Keratinocyte (primary cell): ENCODE measurements at regions not wholly inside any gene's neighbourhood (a gene's known extent, or its start where the extent isn't known, plus 50 kb on each side); places are given as distances from the start of the nearest gene placed in this dataset.

Experiments used
- DNase-seq: peaks from one replicate; pipeline ENCODE4 v3.0.0-alpha.2; 2011; ENCODE audit warnings: low read depth, missing footprints, low spot score
- FAIRE-seq: peaks from 2 replicates; lab custom pipeline; 2011; peaks lifted over from hg19 to GRCh38; lab: Jason Lieb, UNC
- H2AFZ ChIP-seq: 2 replicates; pipeline ENCODE4 v1.6.0; 2012; ENCODE audit warnings: low read length, control low read depth, inconsistent platforms; ENCODE audit not compliant: control insufficient read depth
- H3K27ac ChIP-seq: 2 replicates; pipeline ENCODE4 v1.5.1; 2011; ENCODE audit warnings: low read length; ENCODE audit not compliant: control insufficient read depth, insufficient read depth
- H3K27me3 ChIP-seq: 3 replicates; pipeline ENCODE4 v1.6.0; 2011; ENCODE audit warnings: low read length; ENCODE audit not compliant: control insufficient read depth, insufficient read depth; ENCODE audit errors: extremely low read depth
- H3K36me3 ChIP-seq, 2 experiments: 2 replicates in 1 of 2; 3 replicates in 1 of 2; pipeline ENCODE4 v1.5.1; 2011; ENCODE audit warnings: low read length in 2 of 2, mild to moderate bottlenecking in 1 of 2; ENCODE audit not compliant: control insufficient read depth in 2 of 2, insufficient read depth in 2 of 2; ENCODE audit errors: extremely low read depth in 1 of 2
- H3K4me1 ChIP-seq: 3 replicates; pipeline ENCODE4 v1.5.1; 2011; ENCODE audit warnings: low read length; ENCODE audit not compliant: control insufficient read depth, insufficient read depth; ENCODE audit errors: extremely low read depth
- H3K4me2 ChIP-seq: 3 replicates; pipeline ENCODE4 v1.6.0; 2011; ENCODE audit warnings: low read depth, low read length; ENCODE audit not compliant: control insufficient read depth, insufficient read depth; ENCODE audit errors: extremely low read depth
- H3K4me3 ChIP-seq, 3 experiments: fragments of 200-600 bp in 1 of 3; sonication (generic) in 1 of 3; 2 replicates in 2 of 3; 3 replicates in 1 of 3; pipeline ENCODE4 v1.5.1; 2011 to 2016; ENCODE audit warnings: low read length in 3 of 3, mild to moderate bottlenecking in 3 of 3, control low read depth in 2 of 3, inconsistent platforms in 1 of 3, low read depth in 1 of 3, mixed read lengths in 1 of 3, mixed run types in 1 of 3, moderate library complexity in 1 of 3; ENCODE audit not compliant: control insufficient read depth in 2 of 3, insufficient read depth in 2 of 3; ENCODE audit errors: extremely low read depth in 1 of 3
- H3K79me2 ChIP-seq: 2 replicates; pipeline ENCODE4 v1.6.0; 2012; ENCODE audit warnings: low read length; ENCODE audit not compliant: control insufficient read depth, insufficient read depth
- H3K9ac ChIP-seq: 3 replicates; pipeline ENCODE4 v1.6.0; 2011; ENCODE audit warnings: low read length; ENCODE audit not compliant: control insufficient read depth, insufficient read depth; ENCODE audit errors: extremely low read depth
- H3K9me1 ChIP-seq: 3 replicates; pipeline ENCODE4 v1.6.0; 2011; ENCODE audit warnings: low read length; ENCODE audit not compliant: control insufficient read depth, insufficient read depth; ENCODE audit errors: extremely low read depth
- H3K9me3 ChIP-seq: 2 replicates; pipeline ENCODE4 v1.5.1; 2012; ENCODE audit warnings: low read depth, low read length; ENCODE audit not compliant: control insufficient read depth
- H4K20me1 ChIP-seq: 3 replicates; pipeline ENCODE4 v1.6.0; 2011; ENCODE audit warnings: low read length; ENCODE audit not compliant: control insufficient read depth, insufficient read depth; ENCODE audit errors: extremely low read depth
- CTCF ChIP-seq, 3 experiments: IDR thresholded peaks in 1 of 3; conservative IDR thresholded peaks in 1 of 3; optimal IDR thresholded peaks in 1 of 3; 2 replicates in 2 of 3; 3 replicates in 1 of 3; pipeline versions ENCODE3 to v1.5.1; 2011; ENCODE audit warnings: low read length in 3 of 3, mild to moderate bottlenecking in 3 of 3, moderate library complexity in 2 of 3, control low read depth in 1 of 3, inconsistent platforms in 1 of 3; ENCODE audit not compliant: insufficient read depth in 2 of 3; ENCODE audit errors: extremely low read depth in 1 of 3
- EZH2 ChIP-seq: IDR thresholded peaks from one replicate; pipeline ENCODE4 v1.6.1; 2012; ENCODE audit warnings: inconsistent platforms, mild to moderate bottlenecking, low read length, moderate library complexity
- dilution Hi-C: fragments of 300-500 bp; cut with MboI; formaldehyde crosslinking; loops from one replicate; pipeline ENCODE4 v1.7.0; 2020; ENCODE audit warnings: low sequenced_read_pairs; ENCODE audit not compliant: extremely low pct_ligation_motif_present

GRCh38 chr2:5315041-5315440, 377.1 kb upstream of the SOX11 start:
- Histone ChIP-seq H3K27me3 (no peaks in the 10 kb centered on the region), H3K9ac (no peak overlapping the region), H3K79me2 (no peaks in the 10 kb centered on the region), H3K4me3 (no peak overlapping the region), H3K36me3 (no peaks in the 10 kb centered on the region), H3K4me2 (no peak overlapping the region), H3K4me1 (no peaks in the 10 kb centered on the region), H3K9me3 (no peaks in the 10 kb centered on the region), H3K9me1 (no peaks in the 10 kb centered on the region), H2AFZ (no peak overlapping the region), H4K20me1 (no peaks in the 10 kb centered on the region), H3K27ac (no peak overlapping the region)
- FAIRE-seq (no peak), DNase-seq (no peak)
- dilution Hi-C loops, result no loop called here
- TF ChIP-seq EZH2, result no peak
- no peak for TF ChIP-seq CTCF (optimal IDR thresholded peaks at IDR 0.05 in 1 of 3, IDR thresholded peaks at IDR 0.05 in 1 of 3, conservative IDR thresholded peaks at IDR 0.05 in 1 of 3; ENCODE audit: extremely low read depth in 1 of 3, insufficient read depth in 2 of 3, low read length in 3 of 3)

GRCh38 chr2:5315512-5315911, 376.7 kb upstream of the SOX11 start:
- Histone ChIP-seq H3K9me3 (no peaks in the 10 kb centered on the region), H3K36me3 (no peaks in the 10 kb centered on the region), H4K20me1 (no peaks in the 10 kb centered on the region), H3K4me2 (no peak overlapping the region), H3K4me1 (no peaks in the 10 kb centered on the region), H3K4me3 (no peak overlapping the region), H3K79me2 (no peaks in the 10 kb centered on the region), H3K27ac (no peak overlapping the region), H2AFZ (no peak overlapping the region), H3K27me3 (no peaks in the 10 kb centered on the region), H3K9ac (no peak overlapping the region), H3K9me1 (no peaks in the 10 kb centered on the region)
- TF ChIP-seq CTCF (optimal IDR thresholded peaks at IDR 0.05 in 1 of 3, IDR thresholded peaks at IDR 0.05 in 1 of 3, conservative IDR thresholded peaks at IDR 0.05 in 1 of 3; ENCODE audit: extremely low read depth in 1 of 3, insufficient read depth in 2 of 3, low read length in 3 of 3), result no peak
- no peak for TF ChIP-seq EZH2
- dilution Hi-C loops, result no loop called here
- no peak for DNase-seq
- no peak for FAIRE-seq
